DND-41 (cell line): ENCODE measurements at regions not wholly inside any gene's neighbourhood (a gene's known extent, or its start where the extent isn't known, plus 50 kb on each side); places are given as distances from the start of the nearest gene placed in this dataset.
"Not testable (repeated sequence)": the region's sequence is repeated elsewhere in the genome, so short reads cannot be mapped to it uniquely, and the experiment has no call there.

Experiments
- CTCF ChIP-seq: IDR thresholded peaks from 2 replicates; pipeline ENCODE4 v1.5.1; 2012; ENCODE audit warnings: borderline replicate concordance, low read length, moderate library complexity, mild to moderate bottlenecking; ENCODE audit not compliant: poor library complexity, severe bottlenecking; ENCODE audit errors: extremely low read depth
- EZH2 ChIP-seq: IDR thresholded peaks from 3 replicates; pipeline ENCODE4 v1.6.1; 2012; ENCODE audit warnings: borderline replicate concordance, low read depth, mild to moderate bottlenecking, moderate library complexity, low read length, inconsistent platforms; ENCODE audit not compliant: severe bottlenecking

GRCh38 chr2:52258967-52259366 is 1227.0 kb upstream of the NRXN1 start:
- not testable (repeated sequence) for TF ChIP-seq CTCF, EZH2
